NCI-H128 (cell line): ENCODE measurements at regions not wholly inside any gene's neighbourhood (a gene's known extent, or its start where the extent isn't known, plus 50 kb on each side); places are given as distances from the start of the nearest gene placed in this dataset.
"Not testable (repeated sequence)": the region's sequence is repeated elsewhere in the genome, so short reads cannot be mapped to it uniquely, and the experiment has no call there.

Experiments used
- DNase-seq: peaks from one replicate; lab custom pipeline; 2025; ENCODE audit not compliant: unreplicated experiment; lab: John Stamatoyannopoulos, UW

GRCh38 chr6:56808871-56809359 is 146.0 kb upstream of the BEND6 start:
- no peak for DNase-seq

- DNase-seq = no peak
Measured at GRCh38 chr6:56807989-56808337, 146.9 kb upstream of the BEND6 start.

GRCh38 chr6:56807326-56807988 is 147.4 kb upstream of the BEND6 start:
- no peak for DNase-seq

- DNase-seq = no peak
Measured at GRCh38 chr6:56806368-56806767, 148.5 kb upstream of the BEND6 start.

- DNase-seq = no peak
Measured at GRCh38 chr6:56804996-56805395, 149.9 kb upstream of the BEND6 start.

- no peak for DNase-seq
Measured at GRCh38 chr6:56803594-56803993, 151.3 kb upstream of the BEND6 start.

GRCh38 chr6:56802584-56802983 is 152.3 kb upstream of the BEND6 start:
- DNase-seq = no peak

- no peak for DNase-seq
Measured at GRCh38 chr6:56799989-56800388, 154.9 kb upstream of the BEND6 start.

- DNase-seq = no peak
Measured at GRCh38 chr6:56798163-56798562, 155.5 kb upstream of the DST start.

- no peak for DNase-seq
Measured at GRCh38 chr6:56796196-56796532, 153.5 kb upstream of the DST start.

GRCh38 chr6:56795466-56796195 is 152.9 kb upstream of the DST start:
- DNase-seq = no peak

- no peak for DNase-seq
Measured at GRCh38 chr6:56794421-56794820, 151.7 kb upstream of the DST start.

- DNase-seq = no peak
Measured at GRCh38 chr6:56793938-56794337, 151.2 kb upstream of the DST start.

GRCh38 chr6:56790414-56790813 is 147.7 kb upstream of the DST start:
- no peak for DNase-seq

GRCh38 chr6:56789879-56790278 is 147.2 kb upstream of the DST start:
- DNase-seq = no peak

- DNase-seq = no peak
Measured at GRCh38 chr6:56789342-56789741, 146.7 kb upstream of the DST start.

- DNase-seq = no peak
Measured at GRCh38 chr6:56787209-56787608, 144.5 kb upstream of the DST start.

- no peak for DNase-seq
Measured at GRCh38 chr6:56786256-56786655, 143.6 kb upstream of the DST start.

GRCh38 chr6:56785536-56785935 is 142.8 kb upstream of the DST start:
- not testable (repeated sequence) for DNase-seq

- DNase-seq = not testable (repeated sequence)
Measured at GRCh38 chr6:56780109-56780508, 137.4 kb upstream of the DST start.

GRCh38 chr6:56778503-56778902 is 135.8 kb upstream of the DST start:
- not testable (repeated sequence) for DNase-seq

- no peak for DNase-seq
Measured at GRCh38 chr6:56775498-56776166, 132.9 kb upstream of the DST start.
